ENCODE measurements at regions not wholly inside any gene's neighbourhood (a gene's known extent, or its start where the extent isn't known, plus 50 kb on each side); places are given as distances from the start of the nearest gene placed in this dataset.

- in situ Hi-C loops (cut with MboI), result no loop called here
- CTCF ChIA-PET, result no interaction called here
Observed at GRCh38 chrX:83101961-83102360, 406.1 kb upstream of the POU3F4 start.

More at GRCh38 chrX:83101961-83102360, 406.1 kb upstream of the POU3F4 start:
- Histone ChIP-seq H3K4me2 (ENCODE audit: control insufficient read depth, insufficient read depth) (no peak overlapping the region), H3K4me3 (no peak overlapping the region), H2AFZ (ENCODE audit: control insufficient read depth, low read depth, low read length) (no peak overlapping the region), H3K4me1 (ENCODE audit: control insufficient read depth, insufficient read depth, low read length) (no peaks in the 10 kb centered on the region), H3K27ac (ENCODE audit: control insufficient read depth, insufficient read depth) (no peak overlapping the region), H3K27me3 (replicated peaks in 1 of 2; ENCODE audit: control insufficient read depth in 2 of 2, insufficient read depth in 2 of 2, low read length in 1 of 2) (no peaks in the 10 kb centered on the region), H3K9ac (ENCODE audit: control insufficient read depth, insufficient read depth, low read length) (no peak overlapping the region), H4K20me1 (ENCODE audit: control insufficient read depth, insufficient read depth) (no peaks in the 10 kb centered on the region), H3K79me2 (ENCODE audit: control insufficient read depth, insufficient read depth, low read length) (no peaks in the 10 kb centered on the region), H3K36me3 (ENCODE audit: control insufficient read depth in 2 of 2, insufficient read depth in 2 of 2, low read length in 1 of 2) (no peaks in the 10 kb centered on the region), H3K9me3 (replicated peaks; ENCODE audit: control insufficient read depth, insufficient read depth, low read length) (no peaks in the 10 kb centered on the region)
- RAD21 ChIA-PET (ENCODE audit: unreplicated experiment), result no interaction called here
- POLR2A ChIA-PET, result no interaction called here
- TF ChIP-seq NR2C2 (IDR thresholded peaks at IDR 0.05; ENCODE audit: borderline replicate concordance, control insufficient read depth, insufficient read length, low read depth) (no peak), PKNOX1 (IDR thresholded peaks at IDR 0.05) (no peak), PML (IDR thresholded peaks at IDR 0.05; ENCODE audit: low read length) (no peak), FOS (IDR thresholded peaks at IDR 0.05; ENCODE audit: borderline replicate concordance, extremely low read depth, insufficient read length) (no peak), ELK1 (IDR thresholded peaks at IDR 0.05; ENCODE audit: low read depth, low read length) (no peak), POU2F2 (IDR thresholded peaks at IDR 0.05; ENCODE audit: borderline replicate concordance, low read depth, low read length) (no peak)
- TF ChIP-seq, protein P1, sequence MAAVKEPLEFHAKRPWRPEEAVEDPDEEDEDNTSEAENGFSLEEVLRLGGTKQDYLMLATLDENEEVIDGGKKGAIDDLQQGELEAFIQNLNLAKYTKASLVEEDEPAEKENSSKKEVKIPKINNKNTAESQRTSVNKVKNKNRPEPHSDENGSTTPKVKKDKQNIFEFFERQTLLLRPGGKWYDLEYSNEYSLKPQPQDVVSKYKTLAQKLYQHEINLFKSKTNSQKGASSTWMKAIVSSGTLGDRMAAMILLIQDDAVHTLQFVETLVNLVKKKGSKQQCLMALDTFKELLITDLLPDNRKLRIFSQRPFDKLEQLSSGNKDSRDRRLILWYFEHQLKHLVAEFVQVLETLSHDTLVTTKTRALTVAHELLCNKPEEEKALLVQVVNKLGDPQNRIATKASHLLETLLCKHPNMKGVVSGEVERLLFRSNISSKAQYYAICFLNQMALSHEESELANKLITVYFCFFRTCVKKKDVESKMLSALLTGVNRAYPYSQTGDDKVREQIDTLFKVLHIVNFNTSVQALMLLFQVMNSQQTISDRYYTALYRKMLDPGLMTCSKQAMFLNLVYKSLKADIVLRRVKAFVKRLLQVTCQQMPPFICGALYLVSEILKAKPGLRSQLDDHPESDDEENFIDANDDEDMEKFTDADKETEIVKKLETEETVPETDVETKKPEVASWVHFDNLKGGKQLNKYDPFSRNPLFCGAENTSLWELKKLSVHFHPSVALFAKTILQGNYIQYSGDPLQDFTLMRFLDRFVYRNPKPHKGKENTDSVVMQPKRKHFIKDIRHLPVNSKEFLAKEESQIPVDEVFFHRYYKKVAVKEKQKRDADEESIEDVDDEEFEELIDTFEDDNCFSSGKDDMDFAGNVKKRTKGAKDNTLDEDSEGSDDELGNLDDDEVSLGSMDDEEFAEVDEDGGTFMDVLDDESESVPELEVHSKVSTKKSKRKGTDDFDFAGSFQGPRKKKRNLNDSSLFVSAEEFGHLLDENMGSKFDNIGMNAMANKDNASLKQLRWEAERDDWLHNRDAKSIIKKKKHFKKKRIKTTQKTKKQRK (IDR thresholded peaks at IDR 0.05; ENCODE audit: low read depth, low read length), result no peak
- no peak for DNase-seq (ENCODE audit: low read depth, low spot score)
- intact Hi-C loops (cut with micrococcal nuclease; ENCODE audit: unreplicated experiment), result no loop called here
- BruUV-seq (replicated peaks), result no TSS peak
- SMC1A ChIA-PET (ENCODE audit: uncharacterized antibody, unreplicated experiment), result no interaction called here
- 48% methylated on average over 2 of the region's 2 CpGs for WGBS (ENCODE audit: insufficient coverage, insufficient replicate concordance, low lambda C conversion rate, missing lambda C conversion rate)
- no peak for FAIRE-seq
- ATAC-seq, result no peak

All from GM12878 (cell line).